WTC11 (cell line): ENCODE measurements at regions not wholly inside any gene's neighbourhood (a gene's known extent, or its start where the extent isn't known, plus 50 kb on each side); places are given as distances from the start of the nearest gene placed in this dataset.

Experiments
- ATAC-seq: fragments of 200-7000 bp; cut with Tn5 transposase; 2 replicates; pipeline ENCODE4 v1.10.0; 2021; ENCODE audit warnings: mild to moderate bottlenecking, moderate library complexity
- CTCF ChIA-PET: fragments of 300-600 bp; sonication (Branson Sonifier 250); formaldehyde crosslinking; loops from one replicate; lab custom pipeline; 2021; ENCODE audit warnings: antibody characterized with exemption; lab: Charles Lee
- POLR2A ChIA-PET: fragments of 350-600 bp; sonication (Branson Sonifier 250); formaldehyde crosslinking; loops from one replicate; lab custom pipeline; 2021; ENCODE audit warnings: antibody characterized with exemption; lab: Charles Lee
- DNase-seq: peaks from one replicate; pipeline ENCODE4 v3.0.0; 2021; ENCODE audit warnings: low spot score
- H3K27ac Mint-ChIP-seq: 2 replicates; pipeline ENCODE4 v1.8.0; 2021; ENCODE audit warnings: mixed read lengths
- H3K27me3 Mint-ChIP-seq: 2 replicates; pipeline ENCODE4 v1.8.0; 2021; ENCODE audit warnings: low read depth, mild to moderate bottlenecking, moderate library complexity, mixed read lengths
- H3K36me3 Mint-ChIP-seq: 2 replicates; pipeline ENCODE4 v1.8.0; 2021; ENCODE audit warnings: mixed read lengths
- H3K4me1 Mint-ChIP-seq: 2 replicates; pipeline ENCODE4 v1.8.0; 2022; ENCODE audit warnings: mixed read lengths
- H3K4me3 Mint-ChIP-seq: 2 replicates; pipeline ENCODE4 v1.8.0; 2021; ENCODE audit warnings: mild to moderate bottlenecking, moderate library complexity, mixed read lengths
- H3K9me3 Mint-ChIP-seq: 2 replicates; pipeline ENCODE4 v1.8.0; 2021; ENCODE audit warnings: mixed read lengths
- ATF1 ChIP-seq: sonication (generic); formaldehyde crosslinking; IDR thresholded peaks from 2 replicates; pipeline ENCODE4 v1.8.1; 2023; ENCODE audit warnings: mild to moderate bottlenecking, moderate library complexity, missing genetic modification reagents
- CREB1 ChIP-seq: sonication (generic); formaldehyde crosslinking; IDR thresholded peaks from 2 replicates; pipeline ENCODE4 v1.8.0; 2023; ENCODE audit warnings: mild to moderate bottlenecking, missing genetic modification reagents
- CREM ChIP-seq: sonication (generic); formaldehyde crosslinking; IDR thresholded peaks from 2 replicates; pipeline ENCODE4 v1.8.1; 2022; ENCODE audit warnings: mild to moderate bottlenecking, missing genetic modification reagents, moderate library complexity
- ESRRA ChIP-seq: sonication (generic); formaldehyde crosslinking; IDR thresholded peaks from 2 replicates; pipeline ENCODE4 v1.8.1; 2022; ENCODE audit warnings: mild to moderate bottlenecking, missing genetic modification reagents, borderline replicate concordance
- FOXK1 ChIP-seq: sonication (generic); formaldehyde crosslinking; IDR thresholded peaks from 2 replicates; pipeline ENCODE4 v1.8.0; 2022; ENCODE audit warnings: mild to moderate bottlenecking, moderate library complexity, missing genetic modification reagents
- GRHL2 ChIP-seq: fragments of 250-450 bp; sonication (Bioruptor Pico); IDR thresholded peaks from 2 replicates; pipeline ENCODE4 v1.8.0; 2022; ENCODE audit warnings: mild to moderate bottlenecking, moderate library complexity; ENCODE audit not compliant: insufficient replicate concordance, severe bottlenecking
- GTF2I ChIP-seq: fragments of 250-450 bp; sonication (Bioruptor Pico); conservative IDR thresholded peaks from 2 replicates; pipeline ENCODE4 v1.4.0; 2021; ENCODE audit warnings: mild to moderate bottlenecking
- IRF2 ChIP-seq: sonication (generic); formaldehyde crosslinking; IDR thresholded peaks from 2 replicates; pipeline ENCODE4 v1.8.0; 2022; ENCODE audit warnings: low read depth, missing genetic modification reagents, borderline replicate concordance
- MYBL2 ChIP-seq: sonication (generic); formaldehyde crosslinking; IDR thresholded peaks from 2 replicates; pipeline ENCODE4 v1.8.1; 2023; ENCODE audit warnings: mild to moderate bottlenecking, moderate library complexity, missing genetic modification reagents
- NFATC4 ChIP-seq: fragments of 250-450 bp; sonication (Bioruptor Pico); IDR thresholded peaks from 2 replicates; pipeline ENCODE4 v1.9.0; 2021; ENCODE audit warnings: mild to moderate bottlenecking
- NR1H2 ChIP-seq: sonication (generic); formaldehyde crosslinking; IDR thresholded peaks from 2 replicates; pipeline ENCODE4 v1.9.0; 2021; ENCODE audit warnings: mild to moderate bottlenecking, moderate library complexity, missing genetic modification reagents
- NR2C2 ChIP-seq: sonication (generic); formaldehyde crosslinking; IDR thresholded peaks from 2 replicates; pipeline ENCODE4 v1.8.0; 2022; ENCODE audit warnings: mild to moderate bottlenecking, missing genetic modification reagents
- PRRX2 ChIP-seq: fragments of 250-450 bp; sonication (Bioruptor Pico); IDR thresholded peaks from 2 replicates; pipeline ENCODE4 v1.8.0; 2021; ENCODE audit warnings: mild to moderate bottlenecking
- SMAD3 ChIP-seq: sonication (generic); formaldehyde crosslinking; IDR thresholded peaks from 2 replicates; pipeline ENCODE4 v1.8.0; 2022; ENCODE audit warnings: missing genetic modification reagents, mild to moderate bottlenecking, borderline replicate concordance
- SMAD4 ChIP-seq: sonication (generic); formaldehyde crosslinking; IDR thresholded peaks from 2 replicates; pipeline ENCODE4 v1.8.0; 2022; ENCODE audit warnings: mild to moderate bottlenecking, missing genetic modification reagents
- SOX15 ChIP-seq: fragments of 250-450 bp; sonication (Bioruptor Pico); IDR thresholded peaks from 2 replicates; pipeline ENCODE4 v1.9.0; 2021; ENCODE audit warnings: mild to moderate bottlenecking
- TEAD1 ChIP-seq: sonication (generic); formaldehyde crosslinking; IDR thresholded peaks from 2 replicates; pipeline ENCODE4 v1.8.0; 2022; ENCODE audit warnings: mild to moderate bottlenecking, missing genetic modification reagents
- TP53 ChIP-seq: sonication (generic); formaldehyde crosslinking; IDR thresholded peaks from 2 replicates; pipeline ENCODE4 v1.8.1; 2023; ENCODE audit warnings: mild to moderate bottlenecking, missing genetic modification reagents
- ZNF317 ChIP-seq: sonication (generic); formaldehyde crosslinking; IDR thresholded peaks from 2 replicates; pipeline ENCODE4 v1.8.1; 2023; ENCODE audit warnings: low read depth, mild to moderate bottlenecking, moderate library complexity, missing genetic modification reagents, borderline replicate concordance
- ZNF396 ChIP-seq: fragments of 250-450 bp; sonication (Bioruptor Pico); IDR thresholded peaks from 2 replicates; pipeline ENCODE4 v1.8.0; 2021; ENCODE audit warnings: mild to moderate bottlenecking, moderate library complexity, borderline replicate concordance
- ZNF416 ChIP-seq: fragments of 250-450 bp; sonication (Bioruptor Pico); IDR thresholded peaks from 2 replicates; pipeline ENCODE4 v1.9.0; 2021; ENCODE audit warnings: mild to moderate bottlenecking, inconsistent platforms
- ZNF423 ChIP-seq: fragments of 250-450 bp; sonication (Bioruptor Pico); IDR thresholded peaks from 2 replicates; pipeline ENCODE4 v2.1.2; 2022; ENCODE audit warnings: mild to moderate bottlenecking, moderate library complexity
- ZNF671 ChIP-seq: fragments of 250-450 bp; sonication (Bioruptor Pico); IDR thresholded peaks from 2 replicates; pipeline ENCODE4 v1.8.0; 2021; ENCODE audit warnings: mild to moderate bottlenecking
- TF ChIP-seq, protein P1 (sequence below): sonication (generic); formaldehyde crosslinking; IDR thresholded peaks from 2 replicates; pipeline ENCODE4 v1.8.1; 2023; ENCODE audit warnings: mild to moderate bottlenecking, missing genetic modification reagents
- TF ChIP-seq, protein P2 (sequence below): sonication (generic); formaldehyde crosslinking; IDR thresholded peaks from 2 replicates; pipeline ENCODE4 v1.8.0; 2023; ENCODE audit warnings: missing genetic modification reagents
- TF ChIP-seq, protein P3 (sequence below): fragments of 250-450 bp; sonication (Bioruptor Pico); IDR thresholded peaks from 2 replicates; pipeline ENCODE4 v2.1.2; 2022; ENCODE audit warnings: mild to moderate bottlenecking, moderate library complexity
- TF ChIP-seq, protein P4 (sequence below): sonication (generic); formaldehyde crosslinking; IDR thresholded peaks from 2 replicates; pipeline ENCODE4 v1.8.1; 2022; ENCODE audit warnings: low read depth, mild to moderate bottlenecking, moderate library complexity, missing genetic modification reagents, borderline replicate concordance
- TF ChIP-seq, protein P5 (sequence below): sonication (generic); formaldehyde crosslinking; IDR thresholded peaks from 2 replicates; pipeline ENCODE4 v1.8.0; 2022; ENCODE audit warnings: missing genetic modification reagents

DNA sequence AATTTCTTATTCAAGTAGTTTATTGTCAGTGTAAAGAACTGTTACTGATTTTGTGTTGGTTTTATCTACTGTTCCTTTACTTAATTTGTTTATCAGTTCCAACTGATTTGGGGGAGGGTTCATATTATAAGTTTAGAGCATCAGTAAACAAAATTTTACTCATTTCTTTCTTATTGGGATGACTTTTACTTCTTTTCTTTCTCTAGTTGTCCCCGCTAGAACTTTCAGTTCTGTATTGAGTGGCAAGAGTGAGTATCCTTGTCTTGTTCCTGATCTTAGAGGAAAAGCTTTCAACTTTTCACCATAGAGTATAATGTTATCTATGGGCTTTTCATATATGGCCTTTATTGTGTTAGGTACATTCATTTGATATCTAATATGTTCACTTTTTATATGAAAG, 584.1 kb downstream of the LRFN5 start (continued):
- TF ChIP-seq, protein P1, sequence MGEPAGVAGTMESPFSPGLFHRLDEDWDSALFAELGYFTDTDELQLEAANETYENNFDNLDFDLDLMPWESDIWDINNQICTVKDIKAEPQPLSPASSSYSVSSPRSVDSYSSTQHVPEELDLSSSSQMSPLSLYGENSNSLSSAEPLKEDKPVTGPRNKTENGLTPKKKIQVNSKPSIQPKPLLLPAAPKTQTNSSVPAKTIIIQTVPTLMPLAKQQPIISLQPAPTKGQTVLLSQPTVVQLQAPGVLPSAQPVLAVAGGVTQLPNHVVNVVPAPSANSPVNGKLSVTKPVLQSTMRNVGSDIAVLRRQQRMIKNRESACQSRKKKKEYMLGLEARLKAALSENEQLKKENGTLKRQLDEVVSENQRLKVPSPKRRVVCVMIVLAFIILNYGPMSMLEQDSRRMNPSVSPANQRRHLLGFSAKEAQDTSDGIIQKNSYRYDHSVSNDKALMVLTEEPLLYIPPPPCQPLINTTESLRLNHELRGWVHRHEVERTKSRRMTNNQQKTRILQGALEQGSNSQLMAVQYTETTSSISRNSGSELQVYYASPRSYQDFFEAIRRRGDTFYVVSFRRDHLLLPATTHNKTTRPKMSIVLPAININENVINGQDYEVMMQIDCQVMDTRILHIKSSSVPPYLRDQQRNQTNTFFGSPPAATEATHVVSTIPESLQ (CRISPR knock-in tag): no peak
- TF ChIP-seq, protein P2, sequence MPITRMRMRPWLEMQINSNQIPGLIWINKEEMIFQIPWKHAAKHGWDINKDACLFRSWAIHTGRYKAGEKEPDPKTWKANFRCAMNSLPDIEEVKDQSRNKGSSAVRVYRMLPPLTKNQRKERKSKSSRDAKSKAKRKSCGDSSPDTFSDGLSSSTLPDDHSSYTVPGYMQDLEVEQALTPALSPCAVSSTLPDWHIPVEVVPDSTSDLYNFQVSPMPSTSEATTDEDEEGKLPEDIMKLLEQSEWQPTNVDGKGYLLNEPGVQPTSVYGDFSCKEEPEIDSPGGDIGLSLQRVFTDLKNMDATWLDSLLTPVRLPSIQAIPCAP (CRISPR knock-in tag): no peak
- TF ChIP-seq ZNF671 (CRISPR knock-in tag) (no peak), TP53 (no peak), IRF2 (CRISPR knock-in tag) (no peak), NFATC4 (no peak), SOX15 (no peak), ZNF416 (CRISPR knock-in tag) (no peak), ZNF423 (CRISPR knock-in tag) (no peak), SMAD4 (no peak)
- TF ChIP-seq, protein P3, sequence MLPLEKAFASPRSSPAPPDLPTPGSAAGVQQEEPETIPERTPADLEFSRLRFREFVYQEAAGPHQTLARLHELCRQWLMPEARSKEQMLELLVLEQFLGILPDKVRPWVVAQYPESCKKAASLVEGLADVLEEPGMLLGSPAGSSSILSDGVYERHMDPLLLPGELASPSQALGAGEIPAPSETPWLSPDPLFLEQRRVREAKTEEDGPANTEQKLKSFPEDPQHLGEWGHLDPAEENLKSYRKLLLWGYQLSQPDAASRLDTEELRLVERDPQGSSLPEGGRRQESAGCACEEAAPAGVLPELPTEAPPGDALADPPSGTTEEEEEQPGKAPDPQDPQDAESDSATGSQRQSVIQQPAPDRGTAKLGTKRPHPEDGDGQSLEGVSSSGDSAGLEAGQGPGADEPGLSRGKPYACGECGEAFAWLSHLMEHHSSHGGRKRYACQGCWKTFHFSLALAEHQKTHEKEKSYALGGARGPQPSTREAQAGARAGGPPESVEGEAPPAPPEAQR (CRISPR knock-in tag): no peak

DNA sequence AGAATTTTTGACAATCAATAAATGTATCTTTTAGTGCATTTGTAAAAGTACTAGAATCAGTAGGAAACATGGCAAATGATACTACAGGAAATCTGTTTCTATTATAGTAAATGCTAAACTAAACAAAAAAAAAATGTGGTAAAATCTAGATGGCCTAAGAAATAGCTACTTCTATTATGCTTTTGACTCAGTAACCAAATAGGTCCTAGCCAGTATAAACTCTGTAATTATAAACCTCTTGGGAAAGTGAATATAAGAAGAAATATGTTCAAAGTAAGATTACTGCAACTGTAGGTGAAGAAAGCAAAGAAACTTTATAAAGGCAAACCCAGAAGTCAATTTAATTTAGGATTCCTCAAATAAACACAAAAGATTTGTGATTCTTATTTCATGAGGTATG, 581.2 kb downstream of the LRFN5 start:
- H3K4me3 Mint-ChIP-seq: no peak overlapping the region
- POLR2A ChIA-PET: no interaction called here
- H3K27ac Mint-ChIP-seq: no peak overlapping the region
- no peak for TF ChIP-seq MYBL2 (CRISPR knock-in tag)
- no peak for TF ChIP-seq TP53
- TF ChIP-seq, protein P2 (CRISPR knock-in tag): no peak
- no peak for TF ChIP-seq GTF2I (CRISPR knock-in tag)
- TF ChIP-seq NFATC4: no peak
- TF ChIP-seq FOXK1: no peak
- TF ChIP-seq SMAD3: no peak
- TF ChIP-seq CREB1 (CRISPR knock-in tag): no peak
- TF ChIP-seq NR2C2: no peak
- TF ChIP-seq CREM (CRISPR knock-in tag): no peak
- TF ChIP-seq, protein P4, sequence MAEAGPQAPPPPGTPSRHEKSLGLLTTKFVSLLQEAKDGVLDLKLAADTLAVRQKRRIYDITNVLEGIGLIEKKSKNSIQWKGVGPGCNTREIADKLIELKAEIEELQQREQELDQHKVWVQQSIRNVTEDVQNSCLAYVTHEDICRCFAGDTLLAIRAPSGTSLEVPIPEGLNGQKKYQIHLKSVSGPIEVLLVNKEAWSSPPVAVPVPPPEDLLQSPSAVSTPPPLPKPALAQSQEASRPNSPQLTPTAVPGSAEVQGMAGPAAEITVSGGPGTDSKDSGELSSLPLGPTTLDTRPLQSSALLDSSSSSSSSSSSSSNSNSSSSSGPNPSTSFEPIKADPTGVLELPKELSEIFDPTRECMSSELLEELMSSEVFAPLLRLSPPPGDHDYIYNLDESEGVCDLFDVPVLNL (CRISPR knock-in tag): no peak
- TF ChIP-seq ESRRA (CRISPR knock-in tag): no peak
- no peak for TF ChIP-seq TEAD1 (CRISPR knock-in tag)
- H3K4me1 Mint-ChIP-seq: peaks cover 3% of the 10 kb centered on the region
- DNase-seq (no peak), ATAC-seq (no peak)
- no peaks in the 10 kb centered on the region for H3K9me3 Mint-ChIP-seq
- H3K36me3 Mint-ChIP-seq: no peaks in the 10 kb centered on the region
- CTCF ChIA-PET: no interaction called here
- no peaks in the 10 kb centered on the region for H3K27me3 Mint-ChIP-seq

DNA sequence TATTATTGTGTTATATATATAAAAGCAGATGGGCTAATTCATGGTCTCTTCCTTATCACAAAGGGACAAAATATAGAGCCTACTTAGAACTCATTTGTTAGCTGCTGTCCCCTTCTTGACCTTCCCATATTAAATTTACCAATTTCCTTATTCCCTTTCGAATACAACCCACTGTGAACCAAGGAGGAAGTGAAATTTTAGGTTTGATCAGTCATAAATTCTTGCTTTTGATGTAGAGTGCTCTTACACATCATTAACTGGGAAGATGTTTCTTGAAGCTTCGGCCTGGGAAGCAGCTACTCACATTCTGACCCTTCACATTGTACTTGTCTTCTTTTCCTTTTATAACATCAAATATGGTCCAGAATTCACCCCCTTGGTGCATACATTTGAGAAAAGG, 579.0 kb downstream of the LRFN5 start:
- H3K4me1 Mint-ChIP-seq: no peaks in the 10 kb centered on the region

More for the DNA sequence above, 579.0 kb downstream of the LRFN5 start:
- H3K9me3 Mint-ChIP-seq: 0 out of 2 replicates have a peak, but pooled peaks cover 3% of the 10 kb centered on the region
- POLR2A ChIA-PET: no interaction called here
- H3K27me3 Mint-ChIP-seq: no peaks in the 10 kb centered on the region
- H3K36me3 Mint-ChIP-seq: no peaks in the 10 kb centered on the region
- CTCF ChIA-PET: no interaction called here
- H3K4me3 Mint-ChIP-seq: no peak overlapping the region
- TF ChIP-seq GRHL2 (CRISPR knock-in tag) (no peak), ZNF396 (no peak), NR1H2 (CRISPR knock-in tag) (no peak), SOX15 (no peak), PRRX2 (CRISPR knock-in tag) (no peak), ZNF317 (CRISPR knock-in tag) (no peak), ATF1 (no peak)
- TF ChIP-seq, protein P5, sequence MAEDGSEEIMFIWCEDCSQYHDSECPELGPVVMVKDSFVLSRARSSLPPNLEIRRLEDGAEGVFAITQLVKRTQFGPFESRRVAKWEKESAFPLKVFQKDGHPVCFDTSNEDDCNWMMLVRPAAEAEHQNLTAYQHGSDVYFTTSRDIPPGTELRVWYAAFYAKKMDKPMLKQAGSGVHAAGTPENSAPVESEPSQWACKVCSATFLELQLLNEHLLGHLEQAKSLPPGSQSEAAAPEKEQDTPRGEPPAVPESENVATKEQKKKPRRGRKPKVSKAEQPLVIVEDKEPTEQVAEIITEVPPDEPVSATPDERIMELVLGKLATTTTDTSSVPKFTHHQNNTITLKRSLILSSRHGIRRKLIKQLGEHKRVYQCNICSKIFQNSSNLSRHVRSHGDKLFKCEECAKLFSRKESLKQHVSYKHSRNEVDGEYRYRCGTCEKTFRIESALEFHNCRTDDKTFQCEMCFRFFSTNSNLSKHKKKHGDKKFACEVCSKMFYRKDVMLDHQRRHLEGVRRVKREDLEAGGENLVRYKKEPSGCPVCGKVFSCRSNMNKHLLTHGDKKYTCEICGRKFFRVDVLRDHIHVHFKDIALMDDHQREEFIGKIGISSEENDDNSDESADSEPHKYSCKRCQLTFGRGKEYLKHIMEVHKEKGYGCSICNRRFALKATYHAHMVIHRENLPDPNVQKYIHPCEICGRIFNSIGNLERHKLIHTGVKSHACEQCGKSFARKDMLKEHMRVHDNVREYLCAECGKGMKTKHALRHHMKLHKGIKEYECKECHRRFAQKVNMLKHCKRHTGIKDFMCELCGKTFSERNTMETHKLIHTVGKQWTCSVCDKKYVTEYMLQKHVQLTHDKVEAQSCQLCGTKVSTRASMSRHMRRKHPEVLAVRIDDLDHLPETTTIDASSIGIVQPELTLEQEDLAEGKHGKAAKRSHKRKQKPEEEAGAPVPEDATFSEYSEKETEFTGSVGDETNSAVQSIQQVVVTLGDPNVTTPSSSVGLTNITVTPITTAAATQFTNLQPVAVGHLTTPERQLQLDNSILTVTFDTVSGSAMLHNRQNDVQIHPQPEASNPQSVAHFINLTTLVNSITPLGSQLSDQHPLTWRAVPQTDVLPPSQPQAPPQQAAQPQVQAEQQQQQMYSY (CRISPR knock-in tag): no peak
- TF ChIP-seq, all 79 proteins: peak for 0
- ATAC-seq (no peak), DNase-seq (no peak)
- no peak overlapping the region for H3K27ac Mint-ChIP-seq
